DOHH2 (cell line): ENCODE measurements at regions not wholly inside any gene's neighbourhood (a gene's known extent, or its start where the extent isn't known, plus 50 kb on each side); places are given as distances from the start of the nearest gene placed in this dataset.

ENCODE experiments used
- CTCF ChIP-seq: fragments of 200-600 bp; sonication (generic); IDR thresholded peaks from one replicate; pipeline ENCODE4 v1.5.1; 2014; ENCODE audit warnings: antibody characterized with exemption, mild to moderate bottlenecking, low read depth, low read length; ENCODE audit not compliant: poor library complexity, severe bottlenecking
- EZH2phosphoT487 ChIP-seq: fragments of 200-600 bp; sonication (generic); IDR thresholded peaks from 2 replicates; pipeline ENCODE4 v1.6.1; 2017; ENCODE audit warnings: borderline replicate concordance, mild to moderate bottlenecking, antibody characterized with exemption, low read length, moderate library complexity, mixed read lengths

- no peak for TF ChIP-seq CTCF
- TF ChIP-seq EZH2phosphoT487, result no peak
Observed at GRCh38 chr12:91910871-91911388, 234.7 kb downstream of the BTG1 start.
